Transverse colon (tissue), 4 donors: ENCODE measurements at regions not wholly inside any gene's neighbourhood (a gene's known extent, or its start where the extent isn't known, plus 50 kb on each side); places are given as distances from the start of the nearest gene placed in this dataset.

Source experiments
- CTCF ChIP-seq, 5 experiments: fragments of 200-600 bp in 3 of 5; fragments of 450-650 bp in 2 of 5; sonication (generic) in 3 of 5; IDR thresholded peaks; 1 replicate in 2 of 5; 2 replicates in 3 of 5; pipeline ENCODE4 v1.5.1; 2016 to 2017; ENCODE audit warnings: antibody characterized with exemption in 5 of 5, inconsistent platforms in 3 of 5, mild to moderate bottlenecking in 2 of 5, moderate library complexity in 1 of 5
- EP300 ChIP-seq: sonication (generic); formaldehyde crosslinking; IDR thresholded peaks from one replicate; pipeline ENCODE4 v1.6.1; 2017; ENCODE audit warnings: antibody characterized with exemption, low read depth
- POLR2AphosphoS5 ChIP-seq, 3 donors: sonication (generic); formaldehyde crosslinking; IDR thresholded peaks; one replicate each; pipeline ENCODE4 v1.6.1; 2016; ENCODE audit warnings: antibody characterized with exemption in 3 of 3

DNA sequence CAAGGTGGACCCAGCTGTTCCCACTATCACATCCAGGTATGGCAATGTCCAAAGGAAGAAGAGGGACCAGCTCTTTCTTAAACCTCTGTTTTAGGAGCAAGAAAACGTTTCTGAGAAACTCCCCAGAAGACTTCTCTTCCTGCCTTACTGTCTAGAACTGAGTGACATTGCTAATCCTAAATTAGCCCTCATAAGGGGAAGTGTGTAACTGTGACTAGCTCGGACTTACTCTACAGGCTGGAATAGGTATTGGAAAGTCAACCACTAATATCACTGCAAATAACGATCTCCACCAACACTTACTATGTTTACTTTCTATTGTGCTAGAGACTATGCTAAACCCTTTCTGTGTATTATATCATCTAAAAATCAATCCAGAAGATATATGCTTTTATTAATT, 49.9 kb upstream of the RELN start:
- TF ChIP-seq EP300 (no peak), CTCF (IDR thresholded peaks at IDR 0.05) (no peak), POLR2AphosphoS5 (IDR thresholded peaks at IDR 0.05) (no peak)
